ENCODE measurements at regions not wholly inside any gene's neighbourhood (a gene's known extent, or its start where the extent isn't known, plus 50 kb on each side); places are given as distances from the start of the nearest gene placed in this dataset.

DNA sequence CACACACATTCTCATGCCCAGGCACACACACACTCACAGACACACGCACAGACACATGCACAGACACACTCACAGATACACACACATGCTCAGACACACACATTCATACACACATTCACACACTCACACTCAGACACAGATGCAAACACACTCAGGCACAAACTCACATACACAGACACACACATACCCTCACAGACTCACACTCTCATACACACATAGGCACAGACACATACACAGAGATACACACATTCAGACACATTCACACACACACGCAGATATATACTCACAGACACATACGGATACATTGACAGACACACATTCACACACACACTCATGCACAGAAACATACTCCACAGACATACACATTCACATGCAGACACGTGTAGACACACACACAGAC, 89.6 kb downstream of the RBFOX3 start:
- TF ChIP-seq POLR2A (IDR thresholded peaks at IDR 0.05; ENCODE audit: borderline replicate concordance, extremely low read depth, insufficient read depth, insufficient read length), result no peak
- TF ChIP-seq, protein P1, sequence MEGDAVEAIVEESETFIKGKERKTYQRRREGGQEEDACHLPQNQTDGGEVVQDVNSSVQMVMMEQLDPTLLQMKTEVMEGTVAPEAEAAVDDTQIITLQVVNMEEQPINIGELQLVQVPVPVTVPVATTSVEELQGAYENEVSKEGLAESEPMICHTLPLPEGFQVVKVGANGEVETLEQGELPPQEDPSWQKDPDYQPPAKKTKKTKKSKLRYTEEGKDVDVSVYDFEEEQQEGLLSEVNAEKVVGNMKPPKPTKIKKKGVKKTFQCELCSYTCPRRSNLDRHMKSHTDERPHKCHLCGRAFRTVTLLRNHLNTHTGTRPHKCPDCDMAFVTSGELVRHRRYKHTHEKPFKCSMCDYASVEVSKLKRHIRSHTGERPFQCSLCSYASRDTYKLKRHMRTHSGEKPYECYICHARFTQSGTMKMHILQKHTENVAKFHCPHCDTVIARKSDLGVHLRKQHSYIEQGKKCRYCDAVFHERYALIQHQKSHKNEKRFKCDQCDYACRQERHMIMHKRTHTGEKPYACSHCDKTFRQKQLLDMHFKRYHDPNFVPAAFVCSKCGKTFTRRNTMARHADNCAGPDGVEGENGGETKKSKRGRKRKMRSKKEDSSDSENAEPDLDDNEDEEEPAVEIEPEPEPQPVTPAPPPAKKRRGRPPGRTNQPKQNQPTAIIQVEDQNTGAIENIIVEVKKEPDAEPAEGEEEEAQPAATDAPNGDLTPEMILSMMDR (IDR thresholded peaks at IDR 0.05 in 2 of 3, conservative IDR thresholded peaks at IDR 0.05 in 1 of 3; ENCODE audit: borderline replicate concordance in 1 of 3, insufficient read depth in 1 of 3, low read depth in 2 of 3, low read length in 2 of 3), result no peak
